Astrocyte (in vitro differentiated cells and primary cell): ENCODE measurements at regions not wholly inside any gene's neighbourhood (a gene's known extent, or its start where the extent isn't known, plus 50 kb on each side); places are given as distances from the start of the nearest gene placed in this dataset.

ENCODE experiments used
- DNase-seq: peaks from one replicate; pipeline ENCODE4 v3.0.0-alpha.2; 2010; ENCODE audit warnings: low read depth
- FAIRE-seq: peaks from 2 replicates; lab custom pipeline; 2011; peaks lifted over from hg19 to GRCh38; lab: Jason Lieb, UNC
- H2AFZ ChIP-seq: 2 replicates; pipeline ENCODE4 v1.6.0; 2012; ENCODE audit warnings: low read depth, low read length, inconsistent platforms
- H3K27ac ChIP-seq: 2 replicates; pipeline ENCODE4 v1.5.1; 2011; ENCODE audit warnings: low read depth, low read length, inconsistent platforms
- H3K27me3 ChIP-seq: 2 replicates; pipeline ENCODE4 v1.6.0; 2011; ENCODE audit warnings: low read length, inconsistent platforms; ENCODE audit not compliant: insufficient read depth
- H3K36me3 ChIP-seq: 2 replicates; pipeline ENCODE4 v1.5.1; 2011; ENCODE audit warnings: low read length, inconsistent platforms; ENCODE audit not compliant: insufficient read depth
- H3K4me1 ChIP-seq: 2 replicates; pipeline ENCODE4 v1.5.1; 2011; ENCODE audit warnings: low read length, inconsistent platforms; ENCODE audit not compliant: insufficient read depth
- H3K4me2 ChIP-seq: 2 replicates; pipeline ENCODE4 v1.6.0; 2012; ENCODE audit warnings: low read length, inconsistent platforms
- H3K4me3 ChIP-seq: 2 replicates; pipeline ENCODE4 v1.5.1; 2011; ENCODE audit warnings: low read depth, mild to moderate bottlenecking, low read length, inconsistent platforms; ENCODE audit not compliant: insufficient read depth
- H3K79me2 ChIP-seq: 2 replicates; pipeline ENCODE4 v1.6.0; 2012; ENCODE audit warnings: mild to moderate bottlenecking, low read length, inconsistent platforms; ENCODE audit not compliant: insufficient read depth
- H3K9ac ChIP-seq: 2 replicates; pipeline ENCODE4 v1.6.0; 2012; ENCODE audit warnings: mild to moderate bottlenecking, low read length, inconsistent platforms
- H3K9me3 ChIP-seq: 2 replicates; pipeline ENCODE4 v1.5.1; 2012; ENCODE audit warnings: low read depth, mild to moderate bottlenecking, low read length, inconsistent platforms; ENCODE audit not compliant: insufficient read depth
- H4K20me1 ChIP-seq: 2 replicates; pipeline ENCODE4 v1.6.0; 2012; ENCODE audit warnings: low read length, inconsistent platforms; ENCODE audit not compliant: insufficient read depth
- H3K27ac Mint-ChIP-seq: one replicate; pipeline ENCODE4 v1.8.0; 2021; ENCODE audit warnings: mild to moderate bottlenecking, mixed read lengths; ENCODE audit not compliant: unreplicated experiment
- H3K27me3 Mint-ChIP-seq: one replicate; pipeline ENCODE4 v1.8.0; 2021; ENCODE audit warnings: low read depth, mixed read lengths; ENCODE audit not compliant: unreplicated experiment
- H3K36me3 Mint-ChIP-seq: one replicate; pipeline ENCODE4 v1.8.0; 2021; ENCODE audit warnings: low read depth, mixed read lengths; ENCODE audit not compliant: unreplicated experiment
- H3K4me1 Mint-ChIP-seq: one replicate; pipeline ENCODE4 v1.8.0; 2021; ENCODE audit warnings: low read depth, mixed read lengths; ENCODE audit not compliant: unreplicated experiment
- H3K4me3 Mint-ChIP-seq: one replicate; pipeline ENCODE4 v1.8.0; 2021; ENCODE audit warnings: mild to moderate bottlenecking, moderate library complexity, mixed read lengths; ENCODE audit not compliant: unreplicated experiment
- H3K9me3 Mint-ChIP-seq: one replicate; pipeline ENCODE4 v1.8.0; 2021; ENCODE audit warnings: mild to moderate bottlenecking, mixed read lengths; ENCODE audit not compliant: unreplicated experiment
- CTCF ChIP-seq: IDR thresholded peaks from 2 replicates; pipeline ENCODE4 v1.5.1; 2011; ENCODE audit warnings: low read depth, mild to moderate bottlenecking, inconsistent platforms, low read length, moderate library complexity; ENCODE audit not compliant: insufficient read depth
- EZH2 ChIP-seq: IDR thresholded peaks from 2 replicates; pipeline ENCODE4 v1.6.1; 2012; ENCODE audit warnings: mild to moderate bottlenecking, low read length, inconsistent platforms; ENCODE audit not compliant: insufficient read depth

- Mint-ChIP-seq H3K27ac (no peak overlapping the region), H3K4me1 (peaks cover 26% of the 10 kb centered on the region), H3K36me3 (no peaks in the 10 kb centered on the region), H3K9me3 (no peaks in the 10 kb centered on the region), H3K27me3 (no peaks in the 10 kb centered on the region), H3K4me3 (no peak overlapping the region)
- Histone ChIP-seq H3K27me3 (no peaks in the 10 kb centered on the region), H2AFZ (no peak overlapping the region), H3K27ac (no peak overlapping the region), H3K4me2 (no peak overlapping the region), H3K4me1 (no peaks in the 10 kb centered on the region), H3K9me3 (no peaks in the 10 kb centered on the region), H3K9ac (no peak overlapping the region), H3K36me3 (no peaks in the 10 kb centered on the region), H4K20me1 (no peaks in the 10 kb centered on the region), H3K4me3 (no peak overlapping the region), H3K79me2 (no peaks in the 10 kb centered on the region)
- TF ChIP-seq EZH2 (no peak), CTCF (no peak)
- DNase-seq (no peak), FAIRE-seq (no peak)
Measured at GRCh38 chr21:35411434-35411833, 362.3 kb upstream of the RUNX1 start.

GRCh38 chr21:35410656-35411055 is 361.6 kb upstream of the RUNX1 start:
- Mint-ChIP-seq H3K4me3 (no peak overlapping the region), H3K9me3 (no peaks in the 10 kb centered on the region), H3K4me1 (peaks cover 28% of the 10 kb centered on the region), H3K36me3 (no peaks in the 10 kb centered on the region), H3K27me3 (peaks cover 2% of the 10 kb centered on the region), H3K27ac (no peak overlapping the region)
- DNase-seq (no peak), FAIRE-seq (no peak)
- Histone ChIP-seq H3K4me1 (no peaks in the 10 kb centered on the region), H3K4me3 (no peak overlapping the region), H3K27ac (no peak overlapping the region), H2AFZ (no peak overlapping the region), H4K20me1 (no peaks in the 10 kb centered on the region), H3K9me3 (no peaks in the 10 kb centered on the region), H3K4me2 (no peak overlapping the region), H3K27me3 (no peaks in the 10 kb centered on the region), H3K36me3 (no peaks in the 10 kb centered on the region), H3K9ac (no peak overlapping the region), H3K79me2 (no peaks in the 10 kb centered on the region)
- no peak for TF ChIP-seq EZH2
- TF ChIP-seq CTCF: no peak

- no peaks in the 10 kb centered on the region for H3K27me3 ChIP-seq
- H3K36me3 ChIP-seq: no peaks in the 10 kb centered on the region
- peaks cover 4% of the 10 kb centered on the region for H3K27me3 Mint-ChIP-seq
- H3K9me3 ChIP-seq: no peaks in the 10 kb centered on the region
- no peaks in the 10 kb centered on the region for H4K20me1 ChIP-seq
- no peak for DNase-seq
- FAIRE-seq: no peak
- H3K9me3 Mint-ChIP-seq: peaks cover under 1% of the 10 kb centered on the region
- H3K4me1 Mint-ChIP-seq: peaks cover 28% of the 10 kb centered on the region
- no peak overlapping the region for H3K4me3 ChIP-seq
- no peaks in the 10 kb centered on the region for H3K36me3 Mint-ChIP-seq
- H2AFZ ChIP-seq: no peak overlapping the region
- no peak overlapping the region for H3K27ac Mint-ChIP-seq
- no peaks in the 10 kb centered on the region for H3K79me2 ChIP-seq
- TF ChIP-seq CTCF: no peak
- TF ChIP-seq EZH2: no peak
- H3K4me2 ChIP-seq: no peak overlapping the region
- no peaks in the 10 kb centered on the region for H3K4me1 ChIP-seq
- no peak overlapping the region for H3K9ac ChIP-seq
- no peak overlapping the region for H3K27ac ChIP-seq
- H3K4me3 Mint-ChIP-seq: no peak overlapping the region
Measured at GRCh38 chr21:35410123-35410522, 361.0 kb upstream of the RUNX1 start.
